CD4-positive, alpha-beta T cell treated with Interleukin-4 for 4 hours (primary cell): ENCODE measurements at regions not wholly inside any gene's neighbourhood (a gene's known extent, or its start where the extent isn't known, plus 50 kb on each side); places are given as distances from the start of the nearest gene placed in this dataset.

Experiments
- DNase-seq: peaks from one replicate; pipeline ENCODE4 v3.0.0-alpha.2; 2020

DNA sequence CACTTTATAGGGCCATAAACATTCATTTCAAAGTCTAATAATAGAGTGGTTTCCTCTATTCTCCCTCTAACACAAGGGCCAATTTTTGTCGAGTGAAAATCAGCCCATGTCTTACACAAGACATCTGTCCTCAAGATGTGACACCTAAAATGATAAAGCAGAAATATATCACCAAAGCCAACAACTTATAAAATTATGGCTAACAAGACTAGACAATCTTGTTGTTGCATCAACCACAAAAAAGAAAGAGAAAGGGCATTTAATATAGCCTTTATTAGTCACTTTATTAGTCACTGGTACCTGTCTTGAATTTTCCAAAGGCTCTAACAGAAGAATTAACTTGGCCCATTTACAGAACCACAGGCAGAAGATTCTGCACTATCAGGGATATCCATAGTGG is 161.6 kb downstream of the SMIM20 start:
- peak; percentile 55 for DNase-seq

DNA sequence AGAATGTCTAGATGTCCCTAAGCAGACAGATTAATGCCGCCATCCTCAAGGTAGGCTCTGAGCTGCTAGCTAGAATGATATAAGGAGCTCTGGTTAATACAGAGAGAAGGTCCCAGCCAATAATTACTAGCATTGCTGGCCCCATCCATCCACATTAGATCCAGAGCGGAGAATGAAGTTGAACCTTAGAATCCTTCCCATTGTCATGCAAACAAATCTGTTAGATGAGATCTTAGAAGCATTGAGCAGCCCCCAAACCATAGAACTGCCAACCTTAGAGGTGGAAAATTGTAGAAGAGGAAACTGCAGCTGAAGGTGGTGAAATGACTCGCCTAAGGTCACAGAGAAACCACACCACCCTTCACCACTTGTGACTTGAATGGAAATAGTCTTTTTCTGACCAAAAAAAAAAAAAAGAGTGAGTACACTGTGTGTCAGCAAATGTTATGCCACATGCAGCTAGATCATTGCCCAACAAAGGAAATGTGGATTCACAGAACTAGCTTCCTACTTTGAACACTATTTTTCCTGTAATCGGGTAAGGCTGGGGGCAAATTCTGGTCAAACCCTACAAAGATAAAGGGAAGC is 162.1 kb downstream of the SMIM20 start:
- DNase-seq, result peak; percentile 59

DNA sequence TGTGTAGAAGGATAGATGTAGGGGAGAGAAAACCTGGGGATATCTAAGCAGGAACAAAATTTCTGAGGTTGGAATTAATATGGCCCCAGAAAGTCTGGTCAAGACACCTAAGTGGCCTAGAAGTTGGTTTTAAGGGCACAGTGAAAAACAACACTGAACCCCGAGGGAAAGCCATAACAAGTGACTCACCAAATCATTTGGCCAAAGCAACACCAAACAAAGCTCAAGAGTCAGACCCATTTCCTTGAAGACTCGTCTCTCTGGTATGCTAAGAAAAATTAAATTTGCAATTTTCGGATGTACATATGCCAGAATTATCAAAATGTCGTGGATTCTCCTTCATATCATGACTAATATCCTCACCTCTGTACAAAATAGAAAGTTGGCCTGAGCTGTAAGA is 162.9 kb downstream of the SMIM20 start:
- no peak for DNase-seq

GRCh38 chr4:26077756-26078155 is 163.7 kb downstream of the SMIM20 start:
- DNase-seq, result no peak

- DNase-seq, result no peak
Measured at GRCh38 chr4:26080870-26081628, 167.0 kb downstream of the SMIM20 start.

DNA sequence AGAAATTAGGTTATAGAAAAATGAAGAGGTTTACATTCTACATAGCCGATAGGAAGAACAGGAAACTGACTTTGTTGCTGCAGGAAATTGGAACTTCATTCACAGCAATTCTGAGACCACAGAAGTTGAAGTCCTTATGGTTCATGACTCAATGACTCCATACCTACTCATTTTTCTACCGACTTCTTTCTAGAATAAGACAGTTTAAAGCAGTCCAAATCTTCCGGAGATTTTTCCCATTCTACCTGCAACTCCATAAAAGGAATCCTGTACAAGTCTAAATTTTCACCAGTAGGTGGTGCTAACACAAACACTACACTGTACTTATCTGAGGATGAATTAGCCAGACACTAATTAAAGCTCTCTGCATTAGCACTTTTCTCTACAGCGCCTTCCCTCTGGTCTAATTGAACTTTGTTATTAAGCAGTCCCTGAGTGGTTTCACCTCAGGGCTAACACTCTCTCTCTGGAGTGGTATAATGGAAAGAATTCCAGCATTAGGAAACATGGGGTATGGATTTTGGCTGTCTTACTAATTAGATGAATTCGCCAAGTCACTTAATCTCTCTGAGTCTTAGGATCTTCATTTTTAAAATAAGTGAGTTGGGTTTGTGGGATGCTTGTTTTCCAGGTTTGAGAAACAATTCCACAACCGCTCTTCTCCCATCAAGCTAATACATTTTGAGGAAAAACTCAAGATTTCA is 167.9 kb downstream of the SMIM20 start:
- peak; percentile 70 for DNase-seq

- DNase-seq, result no peak
Measured at GRCh38 chr4:26082565-26082964, 168.5 kb downstream of the SMIM20 start.

- no peak for DNase-seq
Measured at GRCh38 chr4:26083987-26084386, 170.0 kb downstream of the SMIM20 start.

GRCh38 chr4:26084414-26084813 is 170.4 kb downstream of the SMIM20 start:
- DNase-seq, result no peak

- DNase-seq, result no peak
Measured at GRCh38 chr4:26085551-26085950, 171.5 kb downstream of the SMIM20 start.

DNA sequence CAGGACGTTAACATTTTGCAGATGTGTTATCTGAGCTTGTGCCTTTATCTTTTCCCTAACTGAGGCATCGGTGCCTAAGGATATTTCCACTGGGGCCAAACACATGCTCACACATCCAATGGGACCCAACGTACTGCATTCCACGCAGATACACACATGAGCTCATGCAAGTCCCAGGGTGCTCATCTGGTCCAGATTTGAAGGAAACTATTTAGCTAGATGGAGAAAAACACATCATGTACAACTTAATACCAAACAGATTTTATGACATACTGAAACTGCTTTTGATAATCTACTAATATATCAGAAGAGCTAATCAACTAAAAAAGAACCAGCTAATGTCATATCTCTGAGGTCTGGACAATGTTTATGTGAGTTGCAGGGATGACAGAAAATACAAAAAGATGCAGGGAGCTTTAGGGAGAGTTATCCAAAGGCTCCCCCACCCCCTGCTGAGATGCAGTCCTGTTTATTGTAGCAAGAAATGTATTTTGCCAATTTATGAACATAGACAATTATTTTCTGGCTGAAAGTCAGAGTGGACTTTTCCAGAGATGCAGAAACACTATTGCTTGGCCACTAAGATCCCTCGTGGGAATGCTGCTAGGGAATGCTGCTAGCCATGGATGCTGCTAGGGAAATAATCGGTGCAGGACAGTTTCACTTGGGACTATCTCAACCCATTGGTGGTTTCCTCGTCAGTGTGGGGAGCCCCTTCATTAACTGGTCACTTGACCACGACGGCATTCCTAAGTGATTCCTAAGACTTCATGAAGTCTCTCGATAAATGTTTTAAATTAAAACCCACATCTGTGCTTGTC is 172.8 kb downstream of the SMIM20 start:
- no peak for DNase-seq

- DNase-seq, result peak; percentile 76
Measured at GRCh38 chr4:26088433-26088928, 174.5 kb downstream of the SMIM20 start.

- DNase-seq, result peak; percentile 63
Measured at GRCh38 chr4:26093551-26093950, 179.5 kb downstream of the SMIM20 start.

GRCh38 chr4:26094076-26094475 is 180.1 kb downstream of the SMIM20 start:
- DNase-seq, result no peak

DNA sequence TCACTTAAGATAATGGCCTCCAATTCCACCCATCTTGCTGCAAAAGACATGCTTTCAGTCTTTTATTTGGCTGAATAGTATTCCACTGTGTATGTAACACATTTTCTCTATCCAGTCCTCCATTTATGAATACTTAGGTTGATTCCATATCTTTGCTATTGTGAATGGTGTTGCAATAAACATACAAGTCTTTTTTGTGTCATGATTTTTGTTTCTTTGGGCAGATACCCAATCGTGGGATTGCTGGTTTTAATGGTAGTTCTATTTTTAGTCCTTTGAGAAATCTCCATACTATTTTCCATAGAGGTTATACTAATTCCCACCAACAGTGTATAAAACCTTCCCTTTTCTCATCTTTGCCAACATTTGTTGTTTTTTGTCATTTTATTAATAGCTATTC is 180.9 kb downstream of the SMIM20 start:
- no peak for DNase-seq

- DNase-seq, result no peak
Measured at GRCh38 chr4:26099967-26100366, 185.9 kb downstream of the SMIM20 start.

GRCh38 chr4:26101011-26101410 is 187.0 kb downstream of the SMIM20 start:
- no peak for DNase-seq

- DNase-seq, result no peak
Measured at GRCh38 chr4:26104056-26104685, 190.2 kb downstream of the SMIM20 start.

DNA sequence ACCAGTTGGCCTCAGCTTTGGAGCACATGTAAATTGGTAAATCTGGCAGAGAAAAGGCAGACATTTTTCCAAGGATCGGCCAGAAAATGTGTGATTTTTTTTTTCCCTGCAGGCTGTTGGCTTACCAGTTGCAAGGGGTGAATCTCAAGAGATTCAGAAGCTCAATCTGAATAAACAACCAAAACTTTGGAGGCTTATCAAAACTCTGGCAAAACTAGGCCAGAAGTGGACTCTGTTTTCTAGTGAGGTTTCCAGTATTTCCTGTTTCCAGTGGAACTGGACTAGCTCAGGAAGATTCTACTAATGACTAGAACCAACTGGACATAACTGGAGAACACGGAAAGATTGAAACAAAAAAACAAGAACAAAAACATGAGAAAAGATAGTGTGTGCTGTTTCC is 191.3 kb downstream of the SMIM20 start:
- DNase-seq, result no peak

DNA sequence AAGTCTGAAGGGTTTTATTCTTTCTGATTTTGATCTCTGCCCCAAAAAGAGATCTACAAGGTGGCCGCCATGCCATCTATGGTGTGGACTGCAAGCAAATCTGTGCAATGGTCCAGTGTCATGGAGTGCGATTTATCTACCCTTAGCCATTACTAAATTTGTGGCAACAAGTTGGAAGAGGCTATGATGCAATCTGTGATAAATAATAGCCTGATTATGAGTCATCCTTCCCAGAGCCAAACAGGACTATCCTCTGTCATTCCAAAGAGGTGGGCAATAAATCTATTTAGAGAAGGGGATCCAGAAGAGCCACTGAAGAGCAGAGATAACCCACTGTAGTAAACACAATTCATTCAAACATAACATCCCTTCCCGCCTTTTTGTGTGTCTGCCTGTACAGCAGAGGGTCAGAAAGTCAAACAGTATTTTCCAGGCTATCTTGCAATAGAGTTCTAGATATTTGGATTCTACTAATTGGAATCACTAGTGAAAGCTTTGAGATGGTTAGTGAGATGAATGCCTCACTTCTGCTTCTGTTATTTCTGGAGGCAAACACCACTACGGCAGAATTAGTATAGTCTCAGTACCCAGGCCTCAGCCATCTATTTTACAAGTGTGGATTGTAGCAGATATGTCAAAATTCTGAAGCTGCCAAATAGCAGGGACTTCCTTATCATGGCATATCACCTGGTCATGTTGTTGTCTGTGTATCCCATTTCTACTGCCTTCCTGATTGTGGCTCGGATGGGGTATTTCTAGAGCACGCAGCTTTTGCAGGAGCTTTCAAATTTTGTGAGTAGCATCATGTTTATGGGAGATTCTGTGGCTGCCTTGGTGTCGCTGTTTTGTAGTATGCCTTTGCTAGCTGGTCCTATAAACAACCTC is 192.0 kb downstream of the SMIM20 start:
- no peak for DNase-seq

DNA sequence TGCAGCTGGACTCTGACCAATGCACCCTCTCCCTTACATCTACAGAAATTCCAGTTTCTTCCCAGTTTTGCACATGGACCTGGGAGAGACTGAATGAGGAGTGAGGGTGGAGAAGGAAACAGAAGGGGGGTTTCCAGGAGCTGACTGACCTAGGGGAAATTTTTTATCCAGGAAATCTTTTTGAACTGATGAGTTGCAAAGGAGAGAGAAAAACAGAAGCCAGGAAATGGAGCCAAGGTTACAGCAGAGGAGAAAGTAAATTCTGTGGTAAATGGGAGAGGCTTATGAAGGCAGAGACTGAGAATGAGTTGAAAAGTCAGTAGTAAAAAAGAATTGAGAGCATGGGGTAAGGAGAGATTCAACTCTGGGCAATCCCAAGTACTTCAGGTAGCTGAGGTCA is 192.8 kb downstream of the SMIM20 start:
- DNase-seq, result no peak

DNA sequence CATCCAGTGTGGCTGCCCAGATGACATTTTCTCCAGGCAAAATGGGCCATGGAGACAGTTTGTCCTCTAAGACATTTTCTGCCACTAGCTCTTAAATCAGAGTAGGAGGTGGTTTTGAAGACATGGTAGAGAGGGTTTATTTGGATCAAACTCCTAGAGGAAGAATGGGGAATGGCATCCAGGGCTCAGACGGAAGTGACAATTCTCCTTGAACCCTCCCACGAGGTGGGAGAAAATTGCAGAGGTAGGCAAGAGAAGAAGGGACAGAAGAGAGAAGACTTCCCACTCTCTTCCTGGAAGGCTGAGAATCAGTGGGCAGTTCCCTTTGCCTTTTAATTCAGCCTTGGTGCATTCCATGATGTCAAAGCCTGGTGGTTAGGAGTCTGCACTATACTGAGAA is 194.0 kb downstream of the SMIM20 start:
- no peak for DNase-seq
